ENCODE measurements at regions not wholly inside any gene's neighbourhood (a gene's known extent, or its start where the extent isn't known, plus 50 kb on each side); places are given as distances from the start of the nearest gene placed in this dataset.

DNA sequence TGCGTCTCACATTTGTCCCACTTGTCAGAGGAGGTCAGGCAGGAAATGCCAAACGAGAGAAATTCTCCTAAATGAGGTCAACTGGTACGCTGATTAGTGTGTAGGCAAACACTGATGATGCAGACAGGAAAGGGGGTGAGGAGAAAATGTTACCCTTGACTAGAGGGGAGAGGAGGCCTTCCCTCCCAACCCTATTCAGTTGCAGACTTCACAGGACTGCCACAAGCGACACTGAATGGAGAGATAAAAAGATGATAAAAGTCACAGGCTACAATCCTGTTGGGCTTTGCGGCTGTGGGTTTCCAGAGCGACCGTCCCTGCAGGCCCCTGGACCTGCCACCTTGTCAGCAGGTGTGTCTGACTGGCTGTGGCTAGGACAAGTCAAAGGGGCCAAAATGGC lies 569.4 kb downstream of the CDH26 start:
- POLR2A ChIA-PET, result no interaction called here
- peaks cover 0 to 9% (median 2%) of the 10 kb centered on the region in 5 experiments for H3K27me3 ChIP-seq (replicated peaks in 2 of 5; ENCODE audit: control insufficient read depth in 4 of 5, insufficient read depth in 5 of 5, low read length in 4 of 5)
- no peaks in the 10 kb centered on the region for H3K4me1 ChIP-seq (ENCODE audit: control extremely low read depth in 1 of 4, control insufficient read depth in 4 of 4, insufficient read depth in 4 of 4, low read length in 3 of 4)
- peaks cover 0 to 1% (median 0%) of the 10 kb centered on the region in 5 experiments for H3K9me3 ChIP-seq (ENCODE audit: control extremely low read depth in 1 of 5, control insufficient read depth in 4 of 5, insufficient read depth in 2 of 5, low read depth in 1 of 5, low read length in 4 of 5)
- CTCF ChIA-PET, result no interaction called here
- H3K4me3 ChIP-seq (ENCODE audit: control insufficient read depth in 1 of 7, extremely low read depth in 1 of 7, insufficient read depth in 4 of 7, low read depth in 2 of 7, low read length in 6 of 7), result no peak overlapping the region
- DNase-seq, result no peak
- H3K27ac ChIP-seq (ENCODE audit: insufficient read depth in 1 of 2, low read depth in 1 of 2, low read length in 2 of 2, poor library complexity in 1 of 2, severe bottlenecking in 2 of 2), result no peak overlapping the region
- H3K36me3 ChIP-seq (ENCODE audit: control insufficient read depth in 4 of 4, insufficient read depth in 4 of 4, low read length in 3 of 4), result no peaks in the 10 kb centered on the region
- WGBS (ENCODE audit: insufficient coverage), result 74% methylated on average over 5 of the region's 7 CpGs

DNA sequence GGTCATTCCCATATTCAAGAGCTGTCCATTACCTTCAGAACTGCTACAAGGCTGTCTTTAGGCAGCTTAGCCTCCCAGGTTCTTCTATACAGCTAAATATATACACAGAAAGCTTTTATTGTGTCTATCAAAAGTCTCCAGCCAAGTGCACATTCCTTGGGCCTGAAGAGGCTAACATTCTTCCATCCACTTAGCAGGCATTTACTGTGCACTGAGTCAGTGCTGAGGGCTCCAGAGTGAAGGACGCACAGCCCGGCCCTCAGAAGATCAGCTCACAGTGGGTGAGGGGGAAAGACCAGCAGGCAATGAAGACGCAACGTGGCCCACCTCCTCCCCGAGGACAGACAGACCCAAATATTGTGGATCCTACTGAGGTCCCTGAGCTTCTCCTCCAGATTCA lies 569.9 kb downstream of the CDH26 start:
- no peaks in the 10 kb centered on the region for H3K4me1 ChIP-seq (ENCODE audit: control extremely low read depth in 1 of 4, control insufficient read depth in 4 of 4, insufficient read depth in 4 of 4, low read length in 3 of 4)
- ChIA-PET POLR2A (no interaction called here), CTCF (no interaction called here)
- 97% methylated on average over 5 of the region's 5 CpGs for WGBS (ENCODE audit: insufficient coverage)
- no peak overlapping the region for H3K27ac ChIP-seq (ENCODE audit: insufficient read depth in 1 of 2, low read depth in 1 of 2, low read length in 2 of 2, poor library complexity in 1 of 2, severe bottlenecking in 2 of 2)
- H3K9me3 ChIP-seq (ENCODE audit: control extremely low read depth in 1 of 5, control insufficient read depth in 4 of 5, insufficient read depth in 2 of 5, low read depth in 1 of 5, low read length in 4 of 5), result peaks cover 0 to 1% (median 0%) of the 10 kb centered on the region in 5 experiments
- H3K4me3 ChIP-seq (ENCODE audit: control insufficient read depth in 1 of 7, extremely low read depth in 1 of 7, insufficient read depth in 4 of 7, low read depth in 2 of 7, low read length in 6 of 7), result no peak overlapping the region
- H3K27me3 ChIP-seq (replicated peaks in 2 of 5; ENCODE audit: control insufficient read depth in 4 of 5, insufficient read depth in 5 of 5, low read length in 4 of 5), result peaks cover 0 to 9% (median 2%) of the 10 kb centered on the region in 5 experiments
- no peaks in the 10 kb centered on the region for H3K36me3 ChIP-seq (ENCODE audit: control insufficient read depth in 4 of 4, insufficient read depth in 4 of 4, low read length in 3 of 4)
- no peak for DNase-seq

DNA sequence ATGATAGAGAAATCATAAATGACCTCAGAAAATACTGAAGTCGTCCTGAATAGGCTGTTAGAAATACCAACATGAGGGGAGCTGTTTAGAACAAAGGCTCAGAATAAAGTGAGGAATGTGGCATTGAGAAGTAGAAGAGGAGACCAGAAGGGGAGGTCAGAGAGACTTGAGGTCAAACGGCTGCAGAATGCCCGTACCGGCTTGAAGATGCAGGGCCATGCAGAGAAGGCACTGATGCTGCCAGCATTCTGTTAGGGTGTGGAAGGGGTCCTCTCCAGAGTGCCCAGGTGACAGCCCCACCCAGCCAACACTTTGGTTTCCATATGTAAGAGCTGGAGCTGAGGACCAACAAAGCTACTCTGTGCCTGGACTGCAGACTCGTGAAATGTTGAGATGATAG lies 570.9 kb downstream of the CDH26 start:
- Histone ChIP-seq H3K4me3 (ENCODE audit: control insufficient read depth in 1 of 7, extremely low read depth in 1 of 7, insufficient read depth in 4 of 7, low read depth in 2 of 7, low read length in 6 of 7) (no peak overlapping the region), H3K27ac (ENCODE audit: insufficient read depth in 1 of 2, low read depth in 1 of 2, low read length in 2 of 2, poor library complexity in 1 of 2, severe bottlenecking in 2 of 2) (no peak overlapping the region), H3K27me3 (replicated peaks in 2 of 5; ENCODE audit: control insufficient read depth in 4 of 5, insufficient read depth in 5 of 5, low read length in 4 of 5) (peaks cover 0 to 8% (median 2%) of the 10 kb centered on the region in 5 experiments), H3K36me3 (ENCODE audit: control insufficient read depth in 4 of 4, insufficient read depth in 4 of 4, low read length in 3 of 4) (no peaks in the 10 kb centered on the region), H3K9me3 (ENCODE audit: control extremely low read depth in 1 of 5, control insufficient read depth in 4 of 5, insufficient read depth in 2 of 5, low read depth in 1 of 5, low read length in 4 of 5) (peaks cover 0 to 1% (median 0%) of the 10 kb centered on the region in 5 experiments), H3K4me1 (ENCODE audit: control extremely low read depth in 1 of 4, control insufficient read depth in 4 of 4, insufficient read depth in 4 of 4, low read length in 3 of 4) (no peaks in the 10 kb centered on the region)
- ChIA-PET CTCF (no interaction called here), POLR2A (no interaction called here)
- no peak for DNase-seq
- 92% methylated on average over 4 of the region's 5 CpGs for WGBS (ENCODE audit: insufficient coverage)

DNA sequence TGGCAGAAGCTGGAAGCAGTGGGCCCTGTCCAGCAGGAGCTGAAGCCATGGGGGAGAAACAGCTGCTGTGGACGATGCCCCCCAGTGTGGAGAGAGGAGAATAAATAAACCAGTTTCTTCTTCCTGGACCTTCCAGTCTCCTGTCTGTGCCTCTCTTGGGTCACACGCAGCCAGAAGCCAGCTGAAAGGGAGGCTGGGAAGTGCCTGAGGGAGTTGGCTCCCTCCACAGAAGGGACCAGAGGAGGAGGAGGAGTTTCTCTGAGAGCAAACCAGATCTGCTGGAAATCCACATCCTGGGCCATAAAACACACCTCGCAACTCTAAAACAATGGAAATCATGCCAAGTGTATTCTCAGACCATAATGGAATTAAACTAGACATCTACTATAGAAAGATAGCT lies 577.0 kb downstream of the CDH26 start:
- WGBS (ENCODE audit: insufficient coverage), result 100% methylated on average over 1 of the region's 3 CpGs
- no peak overlapping the region for H3K27ac ChIP-seq (ENCODE audit: insufficient read depth in 1 of 2, low read depth in 1 of 2, low read length in 2 of 2, poor library complexity in 1 of 2, severe bottlenecking in 2 of 2)
- no peaks in the 10 kb centered on the region for H3K36me3 ChIP-seq (ENCODE audit: control insufficient read depth in 4 of 4, insufficient read depth in 4 of 4, low read length in 3 of 4)
- peaks cover 0 to 4% (median 0%) of the 10 kb centered on the region in 5 experiments for H3K27me3 ChIP-seq (replicated peaks in 2 of 5; ENCODE audit: control insufficient read depth in 4 of 5, insufficient read depth in 5 of 5, low read length in 4 of 5)
- POLR2A ChIA-PET, result no interaction called here
- H3K4me3 ChIP-seq (ENCODE audit: control insufficient read depth in 1 of 7, extremely low read depth in 1 of 7, insufficient read depth in 4 of 7, low read depth in 2 of 7, low read length in 6 of 7), result no peak overlapping the region
- DNase-seq, result no peak
- H3K9me3 ChIP-seq (ENCODE audit: control extremely low read depth in 1 of 5, control insufficient read depth in 4 of 5, insufficient read depth in 2 of 5, low read depth in 1 of 5, low read length in 4 of 5), result no peaks in the 10 kb centered on the region
- H3K4me1 ChIP-seq (ENCODE audit: control extremely low read depth in 1 of 4, control insufficient read depth in 4 of 4, insufficient read depth in 4 of 4, low read length in 3 of 4), result peaks cover 0 to 9% (median 0%) of the 10 kb centered on the region in 4 experiments
- CTCF ChIA-PET, result interaction anchor here (0.7 kb wide), 1 partner anchor 29 kb away, joined by 4 read pairs; no protein-coding TSS in a partner anchor

DNA sequence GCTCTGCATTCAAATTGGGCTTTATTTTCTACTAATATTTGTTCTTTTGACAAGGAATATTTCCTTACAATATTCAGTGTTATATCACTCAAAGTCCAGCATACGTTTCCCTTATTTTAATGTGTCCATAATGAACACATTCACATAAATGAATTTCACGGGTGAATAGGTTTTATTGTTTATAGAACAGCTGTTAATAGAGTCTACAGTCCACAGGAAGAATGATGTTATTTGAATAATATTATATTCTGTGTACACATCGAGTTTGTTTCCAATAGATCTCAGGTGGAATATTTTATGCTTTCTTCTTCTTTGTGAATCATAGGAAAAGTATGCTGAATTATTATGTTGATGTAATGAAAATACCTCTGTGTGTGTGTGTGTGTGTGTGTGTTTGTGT lies 582.4 kb downstream of the CDH26 start:
- H3K9me3 ChIP-seq (ENCODE audit: control extremely low read depth in 1 of 5, control insufficient read depth in 4 of 5, insufficient read depth in 2 of 5, low read depth in 1 of 5, low read length in 4 of 5), result peaks cover 0 to 2% (median 0%) of the 10 kb centered on the region in 5 experiments
- no peak for DNase-seq
- ChIA-PET CTCF (no interaction called here), POLR2A (no interaction called here)
- no peak overlapping the region for H3K27ac ChIP-seq (ENCODE audit: insufficient read depth in 1 of 2, low read depth in 1 of 2, low read length in 2 of 2, poor library complexity in 1 of 2, severe bottlenecking in 2 of 2)
- H3K4me1 ChIP-seq (ENCODE audit: control extremely low read depth in 1 of 4, control insufficient read depth in 4 of 4, insufficient read depth in 4 of 4, low read length in 3 of 4), result peaks cover 0 to 9% (median 0%) of the 10 kb centered on the region in 4 experiments
- 75% methylated on average over 1 of the region's 3 CpGs for WGBS (ENCODE audit: insufficient coverage)
- no peaks in the 10 kb centered on the region for H3K36me3 ChIP-seq (ENCODE audit: control insufficient read depth in 4 of 4, insufficient read depth in 4 of 4, low read length in 3 of 4)
- peaks cover 0 to 13% (median 0%) of the 10 kb centered on the region in 5 experiments for H3K27me3 ChIP-seq (replicated peaks in 2 of 5; ENCODE audit: control insufficient read depth in 4 of 5, insufficient read depth in 5 of 5, low read length in 4 of 5)
- no peak overlapping the region for H3K4me3 ChIP-seq (ENCODE audit: control insufficient read depth in 1 of 7, extremely low read depth in 1 of 7, insufficient read depth in 4 of 7, low read depth in 2 of 7, low read length in 6 of 7)

DNA sequence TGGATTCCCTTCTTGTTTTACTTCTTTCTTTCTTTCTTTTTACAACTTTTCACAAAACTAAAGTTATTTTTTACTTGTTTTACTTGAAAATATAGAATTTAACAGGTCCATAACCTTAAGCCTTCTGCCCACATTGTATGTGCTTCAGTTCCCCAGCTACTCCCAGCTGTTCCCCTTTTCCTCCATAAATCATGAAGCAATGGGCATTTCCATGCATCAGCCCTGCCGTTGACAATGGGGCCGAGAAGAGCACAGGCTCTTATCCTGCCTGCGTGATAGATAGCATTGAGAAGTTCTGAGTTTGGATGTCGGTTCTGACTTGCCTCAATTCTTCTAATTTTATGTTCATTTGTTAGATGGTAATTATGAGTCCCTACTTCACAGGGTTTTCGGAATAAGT lies 583.8 kb downstream of the CDH26 start:
- H3K4me1 ChIP-seq (ENCODE audit: control extremely low read depth in 1 of 4, control insufficient read depth in 4 of 4, insufficient read depth in 4 of 4, low read length in 3 of 4), result no peaks in the 10 kb centered on the region
- no peak overlapping the region for H3K4me3 ChIP-seq (ENCODE audit: control insufficient read depth in 1 of 7, extremely low read depth in 1 of 7, insufficient read depth in 4 of 7, low read depth in 2 of 7, low read length in 6 of 7)
- peaks cover 0 to 13% (median 0%) of the 10 kb centered on the region in 5 experiments for H3K27me3 ChIP-seq (replicated peaks in 2 of 5; ENCODE audit: control insufficient read depth in 4 of 5, insufficient read depth in 5 of 5, low read length in 4 of 5)
- WGBS (ENCODE audit: insufficient coverage), result no CpG with 5 or more reads among the region's 5 CpGs
- POLR2A ChIA-PET, result no interaction called here
- H3K27ac ChIP-seq (ENCODE audit: insufficient read depth in 1 of 2, low read depth in 1 of 2, low read length in 2 of 2, poor library complexity in 1 of 2, severe bottlenecking in 2 of 2), result no peak overlapping the region
- CTCF ChIA-PET, result no interaction called here
- no peak for DNase-seq
- no peaks in the 10 kb centered on the region for H3K36me3 ChIP-seq (ENCODE audit: control insufficient read depth in 4 of 4, insufficient read depth in 4 of 4, low read length in 3 of 4)
- peaks cover 0 to 6% (median 0%) of the 10 kb centered on the region in 5 experiments for H3K9me3 ChIP-seq (ENCODE audit: control extremely low read depth in 1 of 5, control insufficient read depth in 4 of 5, insufficient read depth in 2 of 5, low read depth in 1 of 5, low read length in 4 of 5)

DNA sequence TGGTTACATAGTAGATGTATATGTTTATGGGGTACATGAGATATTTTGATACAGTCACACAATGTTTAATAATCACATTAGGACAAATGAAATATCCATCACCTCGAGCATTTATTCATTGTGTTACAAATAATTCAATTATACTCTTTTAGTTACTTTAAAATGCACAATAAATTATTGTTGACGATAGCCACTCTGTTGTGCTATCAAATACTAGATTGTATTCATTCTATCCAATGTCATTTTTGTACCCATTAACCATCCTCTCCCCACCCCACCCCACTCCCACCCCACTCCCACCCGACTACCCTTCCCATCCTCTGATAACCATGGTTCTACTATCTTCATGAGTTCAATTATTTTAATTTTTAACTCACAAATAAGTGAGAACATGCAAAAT lies 585.4 kb downstream of the CDH26 start:
- Histone ChIP-seq H3K4me1 (ENCODE audit: control extremely low read depth in 1 of 4, control insufficient read depth in 4 of 4, insufficient read depth in 4 of 4, low read length in 3 of 4) (no peaks in the 10 kb centered on the region), H3K27ac (ENCODE audit: insufficient read depth in 1 of 2, low read depth in 1 of 2, low read length in 2 of 2, poor library complexity in 1 of 2, severe bottlenecking in 2 of 2) (no peak overlapping the region), H3K4me3 (ENCODE audit: control insufficient read depth in 1 of 7, extremely low read depth in 1 of 7, insufficient read depth in 4 of 7, low read depth in 2 of 7, low read length in 6 of 7) (no peak overlapping the region), H3K9me3 (ENCODE audit: control extremely low read depth in 1 of 5, control insufficient read depth in 4 of 5, insufficient read depth in 2 of 5, low read depth in 1 of 5, low read length in 4 of 5) (peaks cover 0 to 6% (median 0%) of the 10 kb centered on the region in 5 experiments), H3K27me3 (replicated peaks in 2 of 5; ENCODE audit: control insufficient read depth in 4 of 5, insufficient read depth in 5 of 5, low read length in 4 of 5) (peaks cover 0 to 13% (median 0%) of the 10 kb centered on the region in 5 experiments), H3K36me3 (ENCODE audit: control insufficient read depth in 4 of 4, insufficient read depth in 4 of 4, low read length in 3 of 4) (no peaks in the 10 kb centered on the region)
- DNase-seq, result no peak
- ChIA-PET POLR2A (no interaction called here), CTCF (no interaction called here)
- 100% methylated on average over 1 of the region's 3 CpGs for WGBS (ENCODE audit: insufficient coverage)

Measured in common myeloid progenitor, CD34-positive (primary cell).